ENCODE measurements at regions not wholly inside any gene's neighbourhood (a gene's known extent, or its start where the extent isn't known, plus 50 kb on each side); places are given as distances from the start of the nearest gene placed in this dataset.

DNA sequence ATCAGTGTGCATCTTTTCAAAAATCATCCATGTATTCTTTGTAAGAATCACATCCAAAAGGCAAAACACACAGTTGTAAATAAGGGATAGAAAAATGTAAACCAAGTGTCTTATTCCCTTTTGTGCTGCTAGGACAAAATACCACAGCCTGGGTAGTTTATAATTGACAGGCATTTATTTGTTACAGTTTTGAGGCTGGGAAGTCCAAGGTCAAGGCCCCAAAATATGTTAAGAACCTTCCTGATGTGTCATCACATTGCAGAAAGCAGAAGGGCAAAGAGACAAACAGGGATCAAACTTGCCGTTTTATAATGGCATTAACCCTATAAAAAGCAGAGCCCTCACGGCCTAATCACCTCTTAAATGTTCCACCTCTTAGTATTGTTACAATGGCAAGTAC is 364.8 kb downstream of the MED10 start:
- no peaks in the 10 kb centered on the region for H3K79me2 ChIP-seq (ENCODE audit: low read length)
- no peaks in the 10 kb centered on the region for H3K36me3 ChIP-seq (ENCODE audit: insufficient read depth, low read length)
- H3K9ac ChIP-seq (ENCODE audit: low read length) = no peak overlapping the region
- H3K27ac ChIP-seq (ENCODE audit: low read length) = no peak overlapping the region
- no peaks in the 10 kb centered on the region for H3K27me3 ChIP-seq (ENCODE audit: low read length)
- H3K4me1 ChIP-seq (ENCODE audit: low read length) = no peaks in the 10 kb centered on the region
- H3K4me3 ChIP-seq (ENCODE audit: low read length) = no peak overlapping the region
- H3K9me2 ChIP-seq (replicated peaks; ENCODE audit: insufficient read depth, low read length) = no peaks in the 10 kb centered on the region
- H3K4me2 ChIP-seq (ENCODE audit: low read depth, low read length, poor library complexity, severe bottlenecking) = no peak overlapping the region
- no peaks in the 10 kb centered on the region for H4K20me1 ChIP-seq (ENCODE audit: insufficient read depth, low read depth, low read length)
- DNase-seq = no peak
- no peak overlapping the region for H2AFZ ChIP-seq (ENCODE audit: low read length)
- H3K9me3 ChIP-seq (ENCODE audit: low read length) = no peaks in the 10 kb centered on the region

- Histone ChIP-seq H3K36me3 (ENCODE audit: insufficient read depth, low read length) (no peaks in the 10 kb centered on the region), H3K9ac (ENCODE audit: low read length) (no peak overlapping the region), H3K9me3 (ENCODE audit: low read length) (no peaks in the 10 kb centered on the region), H3K4me3 (ENCODE audit: low read length) (no peak overlapping the region), H3K9me2 (replicated peaks; ENCODE audit: insufficient read depth, low read length) (no peaks in the 10 kb centered on the region), H4K20me1 (ENCODE audit: insufficient read depth, low read depth, low read length) (no peaks in the 10 kb centered on the region), H3K79me2 (ENCODE audit: low read length) (no peaks in the 10 kb centered on the region), H3K4me1 (ENCODE audit: low read length) (no peaks in the 10 kb centered on the region), H3K27me3 (ENCODE audit: low read length) (no peaks in the 10 kb centered on the region), H3K4me2 (ENCODE audit: low read depth, low read length, poor library complexity, severe bottlenecking) (no peak overlapping the region), H3K27ac (ENCODE audit: low read length) (no peak overlapping the region), H2AFZ (ENCODE audit: low read length) (no peak overlapping the region)
- DNase-seq = no peak
Measured at GRCh38 chr5:6011199-6011598, 367.1 kb downstream of the MED10 start.

DNA sequence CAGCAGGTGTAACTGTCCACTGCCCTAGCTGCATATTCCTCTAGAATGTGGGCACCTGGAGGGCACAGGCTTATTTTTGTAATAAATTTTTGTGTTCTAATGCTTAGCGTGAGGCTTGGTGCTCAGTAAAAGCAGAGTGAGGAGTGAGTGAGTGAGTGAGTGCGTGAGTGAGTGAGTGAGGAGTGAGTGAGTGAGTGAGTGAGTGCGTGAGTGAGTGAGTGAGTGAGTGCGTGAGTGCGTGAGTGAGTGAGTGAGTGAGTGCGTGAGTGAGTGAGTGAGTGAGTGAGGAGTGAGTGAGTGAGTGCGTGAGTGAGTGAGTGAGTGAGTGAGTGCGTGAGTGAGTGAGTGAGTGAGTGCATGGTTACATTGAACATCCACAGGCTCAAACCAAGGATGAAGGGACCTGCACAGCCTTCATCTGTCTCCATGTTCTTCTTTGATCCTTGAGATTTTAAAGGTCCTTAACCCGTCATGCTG is 371.5 kb downstream of the MED10 start:
- Histone ChIP-seq H3K9me2 (replicated peaks; ENCODE audit: insufficient read depth, low read length) (no peaks in the 10 kb centered on the region), H3K9ac (ENCODE audit: low read length) (no peak overlapping the region), H3K27ac (ENCODE audit: low read length) (no peak overlapping the region), H3K79me2 (ENCODE audit: low read length) (no peaks in the 10 kb centered on the region), H3K36me3 (ENCODE audit: insufficient read depth, low read length) (no peaks in the 10 kb centered on the region), H3K27me3 (ENCODE audit: low read length) (no peaks in the 10 kb centered on the region), H3K9me3 (ENCODE audit: low read length) (no peaks in the 10 kb centered on the region), H2AFZ (ENCODE audit: low read length) (no peak overlapping the region), H3K4me3 (ENCODE audit: low read length) (no peak overlapping the region), H3K4me1 (ENCODE audit: low read length) (no peaks in the 10 kb centered on the region), H4K20me1 (ENCODE audit: insufficient read depth, low read depth, low read length) (no peaks in the 10 kb centered on the region), H3K4me2 (ENCODE audit: low read depth, low read length, poor library complexity, severe bottlenecking) (no peak overlapping the region)
- no peak for DNase-seq

DNA sequence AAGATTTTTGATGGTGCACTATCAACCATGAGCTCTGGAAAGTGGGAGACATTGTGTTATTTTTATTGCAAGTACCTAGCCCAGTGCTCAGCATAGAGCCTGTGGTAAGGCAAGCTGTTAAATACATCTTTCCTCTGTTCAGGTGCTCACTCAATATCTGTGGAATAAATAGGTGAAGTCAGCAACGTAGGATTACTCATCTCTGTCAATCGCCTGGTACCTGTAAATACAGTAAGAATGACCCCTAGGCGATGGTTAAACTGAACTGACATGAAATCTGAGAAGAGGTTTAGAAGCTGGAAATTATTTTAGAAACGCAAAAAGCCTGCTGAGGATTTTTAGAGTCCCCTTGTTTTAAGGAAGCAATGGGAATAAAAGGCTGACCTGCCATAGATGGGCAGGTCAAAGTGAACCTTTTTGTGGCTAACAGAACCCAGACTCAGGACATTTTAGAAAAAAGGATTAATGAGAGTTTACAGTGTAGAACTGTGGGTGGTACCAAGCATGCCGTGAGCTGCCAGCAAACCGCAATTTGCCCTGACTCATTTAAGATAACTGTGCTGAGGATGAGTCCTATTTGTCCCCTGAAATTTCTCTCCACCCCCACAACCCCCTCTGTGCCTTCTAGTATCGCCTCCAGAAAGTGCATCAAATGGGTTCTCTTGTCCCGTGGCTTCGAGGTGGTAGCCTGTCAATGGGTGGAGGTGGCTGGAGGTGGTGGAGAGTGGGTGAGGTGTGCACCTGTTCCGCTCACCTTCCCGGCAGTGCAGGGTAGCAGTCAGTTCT is 375.1 kb downstream of the MED10 start:
- no peaks in the 10 kb centered on the region for H4K20me1 ChIP-seq (ENCODE audit: insufficient read depth, low read depth, low read length)
- no peaks in the 10 kb centered on the region for H3K27me3 ChIP-seq (ENCODE audit: low read length)
- no peaks in the 10 kb centered on the region for H3K79me2 ChIP-seq (ENCODE audit: low read length)
- H3K4me1 ChIP-seq (ENCODE audit: low read length) = no peaks in the 10 kb centered on the region
- H3K4me3 ChIP-seq (ENCODE audit: low read length) = no peak overlapping the region
- H3K9me2 ChIP-seq (replicated peaks; ENCODE audit: insufficient read depth, low read length) = no peaks in the 10 kb centered on the region
- no peak for DNase-seq
- no peak overlapping the region for H3K27ac ChIP-seq (ENCODE audit: low read length)
- H2AFZ ChIP-seq (ENCODE audit: low read length) = no peak overlapping the region
- H3K9me3 ChIP-seq (ENCODE audit: low read length) = no peaks in the 10 kb centered on the region
- no peaks in the 10 kb centered on the region for H3K36me3 ChIP-seq (ENCODE audit: insufficient read depth, low read length)
- no peak overlapping the region for H3K9ac ChIP-seq (ENCODE audit: low read length)
- H3K4me2 ChIP-seq (ENCODE audit: low read depth, low read length, poor library complexity, severe bottlenecking) = no peak overlapping the region

GRCh38 chr5:6000867-6001266 is 377.5 kb downstream of the MED10 start:
- H3K9me3 ChIP-seq (ENCODE audit: low read length) = no peaks in the 10 kb centered on the region; the same call in 1 of the 2 replicates
- H3K4me2 ChIP-seq (ENCODE audit: low read depth, low read length, poor library complexity, severe bottlenecking) = no peak overlapping the region
- no peaks in the 10 kb centered on the region for H4K20me1 ChIP-seq (ENCODE audit: insufficient read depth, low read depth, low read length)
- H3K4me3 ChIP-seq (ENCODE audit: low read length) = no peak overlapping the region
- no peak overlapping the region for H2AFZ ChIP-seq (ENCODE audit: low read length)
- no peaks in the 10 kb centered on the region for H3K4me1 ChIP-seq (ENCODE audit: low read length)
- no peak for DNase-seq
- no peaks in the 10 kb centered on the region for H3K36me3 ChIP-seq (ENCODE audit: insufficient read depth, low read length)
- H3K79me2 ChIP-seq (ENCODE audit: low read length) = no peaks in the 10 kb centered on the region
- no peaks in the 10 kb centered on the region for H3K27me3 ChIP-seq (ENCODE audit: low read length)
- no peak overlapping the region for H3K9ac ChIP-seq (ENCODE audit: low read length)
- no peak overlapping the region for H3K27ac ChIP-seq (ENCODE audit: low read length)
- no peaks in the 10 kb centered on the region for H3K9me2 ChIP-seq (replicated peaks; ENCODE audit: insufficient read depth, low read length)

DNA sequence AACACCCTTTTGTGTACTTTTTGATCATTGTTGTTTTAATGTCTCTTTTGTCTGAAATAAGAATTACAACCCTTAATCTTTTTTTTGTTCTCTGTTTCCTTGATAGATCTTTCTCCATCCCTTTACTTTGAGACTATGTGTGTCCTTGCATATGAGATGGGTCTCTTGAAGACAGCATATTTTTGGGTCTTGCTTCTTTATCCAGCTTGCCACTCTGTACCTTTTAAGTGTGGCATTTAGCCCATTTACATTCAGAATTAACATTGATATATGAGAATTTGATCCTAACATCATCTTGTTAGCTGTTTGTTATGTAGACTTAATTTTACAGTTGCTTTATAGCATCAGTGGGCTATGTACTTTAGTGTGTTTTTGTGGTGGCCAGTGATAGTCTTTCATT is 382.5 kb downstream of the MED10 start:
- DNase-seq = no peak
- H2AFZ ChIP-seq (ENCODE audit: low read length) = no peak overlapping the region
- H3K9me2 ChIP-seq (replicated peaks; ENCODE audit: insufficient read depth, low read length) = no peaks in the 10 kb centered on the region
- H3K36me3 ChIP-seq (ENCODE audit: insufficient read depth, low read length) = no peaks in the 10 kb centered on the region
- no peak overlapping the region for H3K4me3 ChIP-seq (ENCODE audit: low read length)
- peaks cover 5% of the 10 kb centered on the region; the same call in 1 of the 2 replicates for H3K9me3 ChIP-seq (ENCODE audit: low read length)
- H3K4me1 ChIP-seq (ENCODE audit: low read length) = no peaks in the 10 kb centered on the region
- H3K79me2 ChIP-seq (ENCODE audit: low read length) = no peaks in the 10 kb centered on the region
- no peak overlapping the region for H3K4me2 ChIP-seq (ENCODE audit: low read depth, low read length, poor library complexity, severe bottlenecking)
- H4K20me1 ChIP-seq (ENCODE audit: insufficient read depth, low read depth, low read length) = no peaks in the 10 kb centered on the region
- no peak overlapping the region for H3K9ac ChIP-seq (ENCODE audit: low read length)
- H3K27me3 ChIP-seq (ENCODE audit: low read length) = no peaks in the 10 kb centered on the region
- no peak overlapping the region for H3K27ac ChIP-seq (ENCODE audit: low read length)

DNA sequence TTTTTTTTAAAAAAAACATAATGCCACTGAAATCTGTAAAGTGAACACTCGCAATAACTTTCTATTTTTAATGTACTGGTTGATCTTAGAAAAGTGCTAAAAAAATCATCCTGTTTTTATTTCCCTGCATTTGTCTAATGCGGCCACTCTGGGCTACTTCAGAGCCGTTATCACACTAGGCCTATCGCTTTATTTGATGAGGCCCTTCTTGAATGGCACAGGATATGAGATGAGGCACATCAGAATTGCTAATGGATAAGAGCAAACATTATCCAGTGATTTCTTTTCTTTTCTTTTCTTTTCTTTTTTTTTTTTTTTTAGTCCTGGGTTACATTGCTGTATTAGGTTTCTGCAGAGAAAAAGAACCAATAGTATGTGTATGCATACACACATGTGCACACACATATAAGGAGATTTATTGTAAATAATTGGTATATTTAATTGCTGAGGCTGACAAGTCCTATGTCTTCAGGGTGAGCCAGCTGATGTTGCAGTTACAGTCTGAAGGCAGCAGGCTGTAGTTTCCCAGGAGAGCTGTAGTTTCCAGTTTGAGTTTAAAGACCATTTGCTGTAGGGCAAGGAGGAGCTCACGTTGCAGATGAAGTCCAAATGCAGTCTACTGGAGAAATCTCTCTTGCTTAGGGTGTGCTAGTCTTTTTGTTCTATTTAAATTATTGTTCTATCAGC is 391.7 kb downstream of the MED10 start:
- 0 out of 2 replicates have a peak, but pooled peaks cover 4% of the 10 kb centered on the region for H3K9me2 ChIP-seq (replicated peaks; ENCODE audit: insufficient read depth, low read length)
- DNase-seq = no peak
- H3K4me2 ChIP-seq (ENCODE audit: low read depth, low read length, poor library complexity, severe bottlenecking) = no peak overlapping the region
- H3K4me1 ChIP-seq (ENCODE audit: low read length) = no peaks in the 10 kb centered on the region
- no peak overlapping the region for H3K4me3 ChIP-seq (ENCODE audit: low read length)
- H3K9ac ChIP-seq (ENCODE audit: low read length) = no peak overlapping the region
- no peaks in the 10 kb centered on the region for H3K36me3 ChIP-seq (ENCODE audit: insufficient read depth, low read length)
- H3K79me2 ChIP-seq (ENCODE audit: low read length) = no peaks in the 10 kb centered on the region
- no peaks in the 10 kb centered on the region for H3K27me3 ChIP-seq (ENCODE audit: low read length)
- no peak overlapping the region for H2AFZ ChIP-seq (ENCODE audit: low read length)
- no peaks in the 10 kb centered on the region for H3K9me3 ChIP-seq (ENCODE audit: low read length)
- H3K27ac ChIP-seq (ENCODE audit: low read length) = no peak overlapping the region
- H4K20me1 ChIP-seq (ENCODE audit: insufficient read depth, low read depth, low read length) = no peaks in the 10 kb centered on the region

GRCh38 chr5:5985332-5985731 is 393.0 kb downstream of the MED10 start:
- Histone ChIP-seq H3K9ac (ENCODE audit: low read length) (no peak overlapping the region), H3K9me3 (ENCODE audit: low read length) (no peaks in the 10 kb centered on the region), H3K36me3 (ENCODE audit: insufficient read depth, low read length) (no peaks in the 10 kb centered on the region), H3K4me2 (ENCODE audit: low read depth, low read length, poor library complexity, severe bottlenecking) (no peak overlapping the region), H3K79me2 (ENCODE audit: low read length) (no peaks in the 10 kb centered on the region), H3K4me1 (ENCODE audit: low read length) (no peaks in the 10 kb centered on the region), H3K27ac (ENCODE audit: low read length) (no peak overlapping the region), H3K4me3 (ENCODE audit: low read length) (no peak overlapping the region), H3K9me2 (replicated peaks; ENCODE audit: insufficient read depth, low read length) (0 out of 2 replicates have a peak, but pooled peaks cover 4% of the 10 kb centered on the region), H2AFZ (ENCODE audit: low read length) (no peak overlapping the region), H3K27me3 (ENCODE audit: low read length) (no peaks in the 10 kb centered on the region), H4K20me1 (ENCODE audit: insufficient read depth, low read depth, low read length) (no peaks in the 10 kb centered on the region)
- no peak for DNase-seq
